ENCODE measurements at regions not wholly inside any gene's neighbourhood (a gene's known extent, or its start where the extent isn't known, plus 50 kb on each side); places are given as distances from the start of the nearest gene placed in this dataset.
"Not testable (repeated sequence)": the region's sequence is repeated elsewhere in the genome, so short reads cannot be mapped to it uniquely, and the experiment has no call there.

- no peak for DNase-seq
Observed at GRCh38 chr3:153440311-153440710, 278.3 kb downstream of the RAP2B start.

DNA sequence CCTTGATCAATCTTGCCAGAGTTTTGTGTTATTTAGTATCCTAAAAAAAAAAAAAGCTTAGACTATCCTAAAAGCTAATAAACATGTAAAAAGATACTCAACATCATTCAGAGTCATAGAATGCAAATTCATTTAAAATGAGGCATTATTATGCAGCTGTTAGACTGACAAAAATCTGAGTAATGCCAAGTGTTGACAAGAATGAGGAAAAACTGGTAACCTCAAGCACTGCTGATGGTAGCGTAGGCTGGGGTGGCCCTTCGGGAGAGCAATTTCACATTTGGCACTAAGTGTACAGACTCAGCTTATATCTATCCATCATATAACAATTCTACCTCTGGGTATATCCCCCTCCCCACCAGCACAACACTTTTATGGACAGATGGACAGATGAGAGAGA is 280.4 kb downstream of the RAP2B start:
- DNase-seq: peak in 1 of 3 donors; percentile 5

DNA sequence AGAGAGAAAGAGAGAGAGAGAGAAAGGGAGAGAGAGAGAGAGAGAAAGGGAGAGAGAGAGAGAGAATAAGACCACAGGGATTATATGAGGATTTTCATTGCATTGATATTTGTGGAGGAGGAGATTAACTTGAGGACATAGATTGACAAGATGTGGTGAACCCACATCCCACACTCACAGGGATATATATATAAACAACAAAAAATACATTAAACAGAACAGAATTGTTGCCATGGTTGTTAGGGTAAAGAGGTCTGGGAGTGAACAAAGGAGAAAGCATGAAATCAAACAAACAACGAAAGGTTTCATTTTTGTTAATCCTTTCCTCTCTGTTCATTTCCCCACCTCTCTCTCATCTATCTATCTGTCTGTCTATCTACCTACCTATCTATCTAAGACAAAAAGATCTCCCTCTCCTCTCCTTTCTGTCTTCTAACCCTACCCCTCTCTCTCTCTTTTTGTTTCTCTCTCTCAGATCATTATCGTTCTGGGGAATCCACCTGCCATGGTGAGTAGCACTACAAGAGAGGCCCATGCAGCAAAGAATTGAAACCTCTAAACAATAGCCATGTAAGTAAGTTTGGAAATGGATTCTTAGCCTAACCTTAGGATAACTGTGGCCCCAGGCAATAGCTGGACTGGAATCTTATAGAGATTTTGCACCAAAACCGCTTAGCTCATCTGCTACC is 280.9 kb downstream of the RAP2B start:
- no peak for DNase-seq

- no peak for DNase-seq
Observed at GRCh38 chr3:153443961-153444360, 281.9 kb downstream of the RAP2B start.

DNA sequence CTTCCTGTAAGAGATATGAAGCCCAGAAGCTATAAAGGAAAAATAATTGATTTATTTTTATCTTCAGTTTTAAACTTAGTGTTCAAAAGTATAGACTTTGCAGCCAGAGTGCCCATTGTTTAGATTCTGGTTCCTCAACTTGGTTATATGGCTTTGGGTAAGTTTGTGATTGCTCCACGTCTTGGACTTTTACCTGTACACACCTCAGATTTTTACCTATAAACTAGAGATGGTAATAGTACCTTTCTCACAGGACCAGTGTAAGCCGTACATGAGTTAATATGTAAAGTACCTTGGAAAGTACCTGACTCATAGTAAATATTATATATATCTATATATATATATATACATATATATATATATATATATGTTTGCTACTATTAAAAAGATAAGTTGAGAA is 283.8 kb downstream of the RAP2B start:
- no peak for DNase-seq

GRCh38 chr3:153448151-153448829 is 286.3 kb downstream of the RAP2B start:
- peak in 2 of 3 donors; percentile 6 to 23 for DNase-seq

- DNase-seq: no peak
Observed at GRCh38 chr3:153456833-153457545, 295.0 kb downstream of the RAP2B start.

DNA sequence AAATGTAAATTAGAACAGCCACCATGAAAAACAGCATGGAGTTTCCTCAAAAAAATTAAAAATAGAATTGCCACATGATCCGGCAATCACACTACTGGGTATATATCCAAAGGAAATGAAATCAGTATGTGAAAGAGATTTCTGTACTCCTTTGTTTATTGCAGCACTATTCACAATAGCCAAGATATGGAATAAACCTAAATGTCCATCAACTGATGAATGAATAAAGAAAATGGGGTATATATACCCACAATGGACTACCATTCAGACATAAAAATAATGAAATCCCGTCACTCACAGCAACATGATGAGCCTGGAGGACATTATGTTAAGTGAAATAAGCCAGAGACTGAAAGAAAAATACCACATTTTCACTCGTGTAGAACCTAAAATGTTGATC is 296.9 kb downstream of the RAP2B start:
- no peak for DNase-seq

GRCh38 chr3:153462545-153462944 is 300.5 kb downstream of the RAP2B start:
- DNase-seq: no peak

GRCh38 chr3:153463895-153464294 is 301.9 kb downstream of the RAP2B start:
- DNase-seq: no peak

DNA sequence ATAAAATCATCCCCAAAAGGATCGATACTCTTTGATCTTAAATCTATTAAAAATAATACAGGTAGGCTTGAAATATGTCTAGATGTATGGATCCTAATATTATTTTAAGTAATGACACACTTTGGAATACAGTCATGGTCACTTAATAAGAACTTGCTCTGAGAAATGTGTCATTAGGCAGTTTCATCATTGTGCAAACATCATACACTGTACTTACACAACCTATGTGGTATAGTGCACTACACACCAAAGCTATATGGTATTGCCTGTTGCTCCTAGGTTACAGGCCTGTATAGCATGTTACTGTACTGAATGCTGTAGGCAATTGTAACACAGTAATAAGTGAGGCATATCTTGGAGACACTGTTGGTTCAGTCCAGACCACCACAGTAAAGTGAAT is 307.1 kb downstream of the RAP2B start:
- no peak for DNase-seq

GRCh38 chr3:153484842-153485241 is 322.8 kb downstream of the RAP2B start:
- DNase-seq: no peak

- DNase-seq: no peak
Observed at GRCh38 chr3:153495422-153495821, 333.4 kb downstream of the RAP2B start.

GRCh38 chr3:153502682-153503081 is 340.7 kb downstream of the RAP2B start:
- DNase-seq: no peak

DNA sequence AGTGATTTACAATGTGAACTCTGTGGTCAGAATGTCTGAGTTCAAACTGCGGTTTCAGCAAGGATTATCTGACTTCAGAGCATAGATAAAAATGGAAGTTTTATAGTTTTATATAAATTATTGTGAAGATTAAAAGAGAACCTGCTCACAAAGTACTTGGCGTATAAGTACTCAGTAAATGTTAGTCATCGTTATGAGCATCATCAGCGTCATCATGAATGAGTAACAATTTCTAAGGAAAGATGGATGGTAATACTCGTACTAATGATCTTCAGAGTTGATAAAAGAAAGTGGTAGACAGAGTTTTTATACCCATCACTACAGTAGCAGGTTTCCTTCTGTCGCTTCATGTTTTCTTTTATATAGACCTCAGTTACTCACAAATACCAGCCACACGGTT is 341.8 kb downstream of the RAP2B start:
- DNase-seq: no peak

GRCh38 chr3:153506205-153506604 is 344.2 kb downstream of the RAP2B start:
- DNase-seq: not testable (repeated sequence)

DNA sequence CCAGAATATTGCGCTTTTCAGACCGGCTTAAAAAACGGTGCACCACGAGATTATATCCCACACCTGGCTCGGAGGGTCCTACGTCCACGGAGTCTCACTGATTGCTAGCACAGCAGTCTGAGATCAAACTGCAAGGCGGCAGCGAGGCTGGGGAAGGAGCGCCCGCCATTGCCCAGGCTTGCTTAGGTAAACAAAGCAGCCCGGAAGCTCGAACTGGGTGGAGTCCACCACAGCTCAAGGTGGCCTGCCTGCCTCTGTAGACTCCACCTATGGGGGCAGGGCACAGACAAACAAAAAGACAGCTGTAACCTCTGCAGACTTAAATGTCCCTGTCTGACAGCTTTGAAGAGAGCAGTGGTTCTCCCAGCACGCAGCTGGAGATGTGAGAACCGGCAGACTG is 344.7 kb downstream of the RAP2B start:
- DNase-seq: not testable (repeated sequence)

DNA sequence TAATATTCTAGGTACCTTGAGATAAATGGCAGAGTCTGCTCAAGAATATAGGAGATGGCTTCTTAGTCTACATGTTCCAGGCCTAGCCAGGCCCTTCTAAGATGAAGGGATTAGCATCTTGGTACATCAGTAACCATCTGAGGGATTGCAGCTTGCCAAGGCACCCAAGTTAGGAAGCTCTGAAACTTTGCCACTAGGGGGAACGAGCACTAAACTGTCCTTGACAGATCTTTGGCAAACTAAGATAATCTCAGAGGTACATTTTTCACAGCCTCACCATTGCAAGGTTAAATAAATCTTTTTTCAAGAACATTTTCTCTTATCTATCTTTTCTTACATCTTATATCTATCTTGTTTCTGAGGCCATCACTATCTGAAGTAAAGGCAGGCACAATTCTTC is 351.2 kb downstream of the RAP2B start:
- no peak for DNase-seq

- no peak for DNase-seq
Observed at GRCh38 chr3:153528473-153528872, 366.4 kb downstream of the RAP2B start.

DNA sequence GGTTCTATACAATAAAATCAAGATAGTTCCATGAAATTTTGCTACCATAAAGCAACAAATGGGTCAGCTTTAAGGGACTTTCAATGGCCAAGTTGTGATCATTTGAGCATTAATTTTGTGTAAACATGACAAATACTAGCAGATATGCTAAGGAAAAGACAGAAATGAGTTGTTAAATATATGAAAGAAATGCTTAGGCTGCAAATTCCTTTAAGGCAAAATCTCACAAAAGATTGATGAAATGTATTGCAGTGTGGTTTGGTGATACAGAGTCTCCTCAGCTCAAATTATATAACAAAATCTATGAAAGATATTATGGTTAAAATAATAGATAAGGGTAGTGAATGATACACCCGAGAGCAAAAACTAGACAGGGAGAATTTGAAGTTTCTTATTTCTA is 377.2 kb downstream of the RAP2B start:
- DNase-seq: no peak

DNA sequence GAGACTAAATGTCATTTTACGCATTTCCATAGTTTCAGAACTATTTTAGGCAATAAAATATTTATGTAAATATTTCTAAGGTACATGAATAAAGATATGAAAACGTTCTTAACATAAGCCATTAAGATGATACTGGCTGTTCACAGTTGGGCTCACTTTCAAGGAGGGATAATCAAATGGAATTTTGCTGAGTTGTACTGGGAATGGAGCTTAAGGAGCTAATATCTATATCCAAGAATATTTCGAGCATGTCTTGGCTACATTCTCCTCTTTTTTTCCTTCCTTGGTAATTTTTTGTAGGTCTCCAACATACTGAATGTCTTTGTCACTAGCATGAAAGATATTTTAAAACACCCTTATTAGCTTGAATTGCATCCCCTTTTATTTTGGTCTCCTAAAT is 383.4 kb downstream of the RAP2B start:
- peak in 1 of 3 donors; percentile 6 for DNase-seq

DNA sequence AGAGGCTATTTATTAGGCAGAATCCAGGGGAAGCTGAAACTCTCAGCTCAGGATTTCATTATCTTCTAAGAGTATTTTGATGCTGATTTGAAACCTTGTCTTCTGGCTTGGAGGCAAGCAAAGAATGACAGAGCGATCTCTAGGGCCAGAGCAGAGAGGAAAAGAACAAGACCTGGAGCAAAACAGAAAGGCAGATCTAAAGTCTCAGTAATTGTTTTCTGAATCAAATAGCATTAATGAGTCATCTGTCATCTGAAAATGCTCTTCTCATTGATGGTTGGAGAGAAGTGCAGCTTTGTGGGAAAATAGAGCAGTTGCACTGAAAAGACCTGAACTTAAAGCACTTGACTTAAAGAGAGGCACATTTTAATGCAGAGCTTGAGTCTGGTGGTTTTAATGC is 385.9 kb downstream of the RAP2B start:
- no peak for DNase-seq

GRCh38 chr3:153549686-153550085 is 387.7 kb downstream of the RAP2B start:
- not testable (repeated sequence) for DNase-seq
